Anterior cingulate cortex (tissue), 58 donors: ENCODE measurements at regions not wholly inside any gene's neighbourhood (a gene's known extent, or its start where the extent isn't known, plus 50 kb on each side); places are given as distances from the start of the nearest gene placed in this dataset.
A peak's percentile ranks its signal among the peaks of the same experiment; 100 is the strongest.

Experiments used
- DNase-seq, 58 donors: peaks; one replicate each; lab custom pipeline; 2025; lab: John Stamatoyannopoulos, UW

DNA sequence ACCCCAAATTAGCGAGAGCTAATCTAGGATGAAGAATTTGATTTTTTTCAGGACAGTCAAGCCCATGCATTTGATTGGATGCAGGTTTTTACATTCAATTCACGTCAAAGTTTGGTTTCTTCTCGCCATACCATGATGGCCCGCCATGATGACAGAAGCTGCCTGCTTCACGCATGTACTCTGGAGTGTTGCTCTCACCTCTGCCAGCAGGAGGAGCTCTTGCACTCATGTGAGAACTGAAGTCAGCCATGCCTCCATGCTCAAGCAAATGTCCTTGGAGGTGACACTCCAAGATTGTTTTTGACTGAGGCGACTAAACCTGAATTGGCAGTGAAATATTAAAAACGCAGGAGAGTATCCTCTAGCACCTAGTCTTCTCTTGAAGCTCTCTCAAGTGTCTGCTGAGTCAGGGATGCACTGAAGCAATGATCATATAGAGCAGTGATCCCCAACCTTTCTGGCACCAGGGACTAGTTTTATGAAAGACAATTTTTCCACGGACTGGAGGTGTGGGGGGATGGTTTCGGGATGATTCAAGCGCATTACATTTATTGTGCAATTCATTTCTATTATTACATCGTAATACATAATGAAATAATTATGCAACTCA lies 120.9 kb downstream of the SAMMSON start:
- DNase-seq = peak in 12 of 58 donors; percentile 0 to 15 (median 4)

- DNase-seq = no peak
Measured at GRCh38 chr3:70127192-70127591, 127.7 kb downstream of the SAMMSON start.

- DNase-seq = no peak
Measured at GRCh38 chr3:70137366-70137765, 137.8 kb downstream of the SAMMSON start.

DNA sequence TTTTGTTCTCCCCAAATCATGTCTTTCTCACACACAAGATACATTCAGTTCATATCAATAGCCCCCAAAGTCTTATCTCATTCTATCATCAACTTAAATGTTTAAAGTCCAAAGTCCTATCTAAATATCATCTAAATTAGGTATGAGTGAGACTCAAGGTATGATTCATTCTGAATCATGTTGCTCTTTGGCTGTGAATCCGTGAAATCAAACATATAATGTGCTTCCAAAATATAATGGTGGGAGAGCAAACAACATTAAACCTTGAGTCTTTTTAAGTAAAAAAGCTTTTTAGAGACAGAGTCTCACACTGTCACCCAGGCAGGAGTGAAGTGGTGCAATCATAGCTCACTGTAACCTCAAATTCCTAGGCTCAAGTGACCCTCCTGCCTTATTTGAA lies 139.1 kb downstream of the SAMMSON start:
- DNase-seq = no peak
